Smooth muscle cell (in vitro differentiated cells): ENCODE measurements at regions not wholly inside any gene's neighbourhood (a gene's known extent, or its start where the extent isn't known, plus 50 kb on each side); places are given as distances from the start of the nearest gene placed in this dataset.
A peak's percentile ranks its signal among the peaks of the same experiment; 100 is the strongest.

Experiments
- DNase-seq: peaks from one replicate; lab custom pipeline; 2025; ENCODE audit not compliant: unreplicated experiment; lab: John Stamatoyannopoulos, UW
- H2AFZ ChIP-seq: fragments of 200-600 bp; sonication (generic); 2 replicates; pipeline ENCODE4 v1.6.0; 2016; ENCODE audit warnings: antibody characterized with exemption, low read depth, mild to moderate bottlenecking
- H3F3A ChIP-seq: fragments of 200-600 bp; sonication (generic); 2 replicates; pipeline ENCODE4 v1.6.0; 2017; ENCODE audit warnings: antibody characterized with exemption, low read depth
- H3K27ac ChIP-seq: fragments of 200-600 bp; sonication (generic); 2 replicates; pipeline ENCODE4 v1.5.1; 2016; ENCODE audit warnings: low read depth, mild to moderate bottlenecking
- H3K27me3 ChIP-seq: fragments of 200-600 bp; sonication (generic); 2 replicates; pipeline ENCODE4 v1.6.1; 2016; ENCODE audit warnings: low read depth, mild to moderate bottlenecking
- H3K36me3 ChIP-seq: fragments of 200-600 bp; sonication (generic); 2 replicates; pipeline ENCODE4 v1.5.1; 2016; ENCODE audit warnings: low read depth
- H3K4me1 ChIP-seq: fragments of 200-600 bp; sonication (generic); 2 replicates; pipeline ENCODE4 v1.5.1; 2016; ENCODE audit warnings: low read depth
- H3K4me2 ChIP-seq: fragments of 200-600 bp; sonication (generic); 2 replicates; pipeline ENCODE4 v1.6.0; 2016; ENCODE audit warnings: mild to moderate bottlenecking
- H3K4me3 ChIP-seq: fragments of 200-600 bp; sonication (generic); 2 replicates; pipeline ENCODE4 v1.5.1; 2016; ENCODE audit warnings: mild to moderate bottlenecking
- H3K79me2 ChIP-seq: fragments of 200-600 bp; sonication (generic); 2 replicates; pipeline ENCODE4 v1.6.0; 2016; ENCODE audit warnings: low read depth, mild to moderate bottlenecking
- H3K9ac ChIP-seq: fragments of 200-600 bp; sonication (generic); 2 replicates; pipeline ENCODE4 v1.6.0; 2016; ENCODE audit warnings: low read depth
- H3K9me3 ChIP-seq: fragments of 200-600 bp; sonication (generic); replicated peaks from 2 replicates; pipeline ENCODE4 v1.5.1; 2016; ENCODE audit warnings: low read depth
- H4K20me1 ChIP-seq: fragments of 200-600 bp; sonication (generic); 2 replicates; pipeline ENCODE4 v1.6.0; 2016; ENCODE audit warnings: low read depth
- CTCF ChIP-seq: fragments of 200-600 bp; sonication (generic); IDR thresholded peaks from 2 replicates; pipeline ENCODE4 v1.5.1; 2017; ENCODE audit warnings: borderline replicate concordance, mild to moderate bottlenecking, antibody characterized with exemption; ENCODE audit not compliant: insufficient read depth, poor library complexity, severe bottlenecking
- WGBS: methylation state at CpG from one replicate; pipeline ENCODE4 v1.1.7; 2016; ENCODE audit warnings: low lambda C conversion rate; 5-methylcytosine and 5-hydroxymethylcytosine counted together

- Histone ChIP-seq H3K27me3 (no peaks in the 10 kb centered on the region), H3K36me3 (no peaks in the 10 kb centered on the region), H3F3A (no peaks in the 10 kb centered on the region), H3K79me2 (no peaks in the 10 kb centered on the region), H3K4me2 (no peak overlapping the region), H3K4me1 (no peaks in the 10 kb centered on the region), H3K27ac (no peak overlapping the region), H2AFZ (no peak overlapping the region), H3K9me3 (no peaks in the 10 kb centered on the region), H3K4me3 (no peak overlapping the region), H3K9ac (no peak overlapping the region), H4K20me1 (no peaks in the 10 kb centered on the region)
- DNase-seq = no peak
- WGBS = 93% methylated on average over 5 of the region's 5 CpGs
- TF ChIP-seq CTCF = no peak
These were observed 128.7 kb upstream of the SLC27A6 start for GRCh38 chr5:128836571-128836970.

GRCh38 chr5:128838623-128839022, 126.7 kb upstream of the SLC27A6 start:
- Histone ChIP-seq H3K9ac (no peak overlapping the region), H3F3A (no peaks in the 10 kb centered on the region), H3K4me3 (no peak overlapping the region), H4K20me1 (no peaks in the 10 kb centered on the region), H3K27me3 (no peaks in the 10 kb centered on the region), H3K9me3 (no peaks in the 10 kb centered on the region), H3K4me2 (no peak overlapping the region), H2AFZ (no peak overlapping the region), H3K36me3 (no peaks in the 10 kb centered on the region), H3K27ac (no peak overlapping the region), H3K79me2 (no peaks in the 10 kb centered on the region), H3K4me1 (no peaks in the 10 kb centered on the region)
- no peak for DNase-seq
- TF ChIP-seq CTCF = no peak

GRCh38 chr5:128842241-128842640, 123.0 kb upstream of the SLC27A6 start:
- H3K27ac ChIP-seq = no peak overlapping the region
- H3K36me3 ChIP-seq = no peaks in the 10 kb centered on the region
- H3K9me3 ChIP-seq = no peaks in the 10 kb centered on the region
- no peak for TF ChIP-seq CTCF
- H3K79me2 ChIP-seq = no peaks in the 10 kb centered on the region
- H3F3A ChIP-seq = no peaks in the 10 kb centered on the region
- H3K4me3 ChIP-seq = no peak overlapping the region
- H4K20me1 ChIP-seq = no peaks in the 10 kb centered on the region
- H3K9ac ChIP-seq = no peak overlapping the region
- no peak overlapping the region for H3K4me2 ChIP-seq
- H3K27me3 ChIP-seq = no peaks in the 10 kb centered on the region
- DNase-seq = no peak
- H3K4me1 ChIP-seq = no peaks in the 10 kb centered on the region
- H2AFZ ChIP-seq = no peak overlapping the region

- H2AFZ ChIP-seq = no peak overlapping the region
- no peaks in the 10 kb centered on the region for H3K36me3 ChIP-seq
- no peaks in the 10 kb centered on the region for H3K27me3 ChIP-seq
- 61% methylated on average over 2 of the region's 2 CpGs for WGBS
- H4K20me1 ChIP-seq = no peaks in the 10 kb centered on the region
- H3K9me3 ChIP-seq = no peaks in the 10 kb centered on the region
- peak; percentile 60 for TF ChIP-seq CTCF
- no peak overlapping the region for H3K4me3 ChIP-seq
- H3K79me2 ChIP-seq = no peaks in the 10 kb centered on the region
- H3K9ac ChIP-seq = no peak overlapping the region
- H3K4me1 ChIP-seq = no peaks in the 10 kb centered on the region
- no peak overlapping the region for H3K4me2 ChIP-seq
- no peak overlapping the region for H3K27ac ChIP-seq
- no peak for DNase-seq
- H3F3A ChIP-seq = no peaks in the 10 kb centered on the region
These were observed 120.8 kb upstream of the SLC27A6 start for GRCh38 chr5:128844354-128844923.
